ENCODE measurements at regions not wholly inside any gene's neighbourhood (a gene's known extent, or its start where the extent isn't known, plus 50 kb on each side); places are given as distances from the start of the nearest gene placed in this dataset.

GRCh38 chr2:74074487-74074886, 73.2 kb downstream of the BOLA3 start:
- TF ChIP-seq CTCF (IDR thresholded peaks at IDR 0.05; ENCODE audit: low read depth, low read length, missing input control) = no peak
- TF ChIP-seq GABPA (IDR thresholded peaks at IDR 0.05 in 1 of 2, conservative IDR thresholded peaks at IDR 0.05 in 1 of 2) = no peak

Measured in liver (tissue), 3 donors.